ENCODE measurements at regions not wholly inside any gene's neighbourhood (a gene's known extent, or its start where the extent isn't known, plus 50 kb on each side); places are given as distances from the start of the nearest gene placed in this dataset.

DNA sequence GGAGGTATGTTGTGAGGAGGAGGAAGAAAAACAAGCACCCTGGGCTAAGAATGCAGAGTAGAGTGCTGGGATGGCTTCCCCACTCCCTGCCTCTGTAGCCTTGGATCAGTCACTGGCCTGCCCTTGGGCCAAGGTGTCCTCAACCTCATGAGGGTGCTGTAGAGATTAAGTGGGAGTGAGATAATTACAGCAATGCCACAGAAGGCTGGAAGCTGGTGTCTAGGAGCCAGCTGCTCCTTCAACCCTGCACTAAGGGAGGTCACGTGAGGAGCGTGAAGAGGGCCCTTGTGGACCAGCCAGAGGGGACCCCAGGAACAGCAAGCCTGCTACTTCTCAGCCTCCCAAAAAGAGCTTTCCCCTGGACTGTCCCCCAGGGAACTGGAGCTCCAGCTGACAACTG, 95.2 kb downstream of the TTC32 start:
- H3K27ac ChIP-seq (ENCODE audit: low read depth, low read length): no peak overlapping the region
- H3K36me3 Mint-ChIP-seq: no peaks in the 10 kb centered on the region
- no peak overlapping the region for H3K4me3 ChIP-seq (ENCODE audit: low read length)
- H3K36me3 ChIP-seq (ENCODE audit: insufficient read depth, low read length): no peaks in the 10 kb centered on the region
- ChIA-PET CTCF (no interaction called here), POLR2A (no interaction called here)
- H3K4me1 ChIP-seq (ENCODE audit: insufficient read depth, low read length): no peaks in the 10 kb centered on the region
- H3K9me3 ChIP-seq (ENCODE audit: low read length): no peaks in the 10 kb centered on the region
- H3K4me3 Mint-ChIP-seq: no peak overlapping the region
- H3K4me1 Mint-ChIP-seq: no peaks in the 10 kb centered on the region
- H3K27ac Mint-ChIP-seq: no peak overlapping the region
- H3K27me3 Mint-ChIP-seq: peaks cover 7 to 13% of the 10 kb centered on the region in 2 donors
- H3K9me3 Mint-ChIP-seq: no peaks in the 10 kb centered on the region
- DNase-seq: no peak
- H3K27me3 ChIP-seq (ENCODE audit: insufficient read depth, low read length, poor library complexity, severe bottlenecking): no peaks in the 10 kb centered on the region

DNA sequence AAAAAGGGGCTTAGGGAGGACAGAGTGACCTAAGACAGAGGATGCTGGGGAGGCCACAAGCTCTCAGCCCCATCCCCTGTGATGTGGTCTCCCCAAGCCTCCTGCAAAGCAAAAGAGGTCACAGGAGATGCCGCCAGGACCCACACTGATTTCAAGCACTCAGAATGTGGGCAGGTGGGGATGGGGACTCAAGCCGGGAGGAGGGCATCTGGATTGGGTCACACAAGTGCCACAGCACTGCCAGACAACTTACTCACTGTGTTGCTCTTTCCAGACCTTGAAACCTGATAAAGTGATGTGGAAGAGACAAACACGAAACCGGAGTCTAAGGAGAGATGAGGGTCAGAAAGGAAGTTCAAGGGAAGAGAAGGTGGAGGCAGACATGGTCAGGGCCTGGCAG, 95.7 kb downstream of the TTC32 start:
- no peak overlapping the region for H3K27ac ChIP-seq (ENCODE audit: low read depth, low read length)
- Mint-ChIP-seq H3K4me1 (no peaks in the 10 kb centered on the region), H3K9me3 (no peaks in the 10 kb centered on the region), H3K27me3 (peaks cover 7 to 12% of the 10 kb centered on the region in 2 donors), H3K36me3 (no peaks in the 10 kb centered on the region), H3K4me3 (no peak overlapping the region), H3K27ac (no peak overlapping the region)
- no peaks in the 10 kb centered on the region for H3K36me3 ChIP-seq (ENCODE audit: insufficient read depth, low read length)
- H3K4me1 ChIP-seq (ENCODE audit: insufficient read depth, low read length): no peaks in the 10 kb centered on the region
- no peaks in the 10 kb centered on the region for H3K9me3 ChIP-seq (ENCODE audit: low read length)
- no peak overlapping the region for H3K4me3 ChIP-seq (ENCODE audit: low read length)
- ChIA-PET POLR2A (no interaction called here), CTCF (no interaction called here)
- no peak for DNase-seq
- H3K27me3 ChIP-seq (ENCODE audit: insufficient read depth, low read length, poor library complexity, severe bottlenecking): no peaks in the 10 kb centered on the region

DNA sequence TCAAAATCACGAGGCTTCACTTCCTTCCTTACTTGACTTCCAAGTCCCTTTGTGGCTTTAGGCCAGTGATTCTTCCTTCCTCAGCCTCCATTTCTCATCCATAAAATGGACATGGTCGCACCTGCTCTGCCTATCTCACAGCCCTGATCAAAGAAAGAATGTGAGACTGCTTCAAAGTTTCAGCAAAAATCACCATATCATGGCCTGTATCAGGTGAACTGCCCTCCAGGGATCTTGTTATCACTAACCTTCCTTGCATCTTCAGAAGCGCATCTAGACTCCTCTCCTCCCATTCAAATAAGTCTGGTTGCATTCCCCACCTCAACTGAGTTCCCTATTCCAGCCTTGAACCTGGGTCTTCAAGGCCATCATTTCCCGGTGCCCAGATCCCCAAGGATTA, 96.5 kb downstream of the TTC32 start:
- no peak overlapping the region for H3K27ac ChIP-seq (ENCODE audit: low read depth, low read length)
- peaks cover 7 to 10% of the 10 kb centered on the region in 2 donors for H3K27me3 Mint-ChIP-seq
- H3K4me3 Mint-ChIP-seq: no peak overlapping the region
- ChIA-PET CTCF (no interaction called here), POLR2A (no interaction called here)
- H3K4me3 ChIP-seq (ENCODE audit: low read length): no peak overlapping the region
- H3K27ac Mint-ChIP-seq: no peak overlapping the region
- H3K27me3 ChIP-seq (ENCODE audit: insufficient read depth, low read length, poor library complexity, severe bottlenecking): no peaks in the 10 kb centered on the region
- DNase-seq: no peak
- H3K36me3 Mint-ChIP-seq: no peaks in the 10 kb centered on the region
- no peaks in the 10 kb centered on the region for H3K4me1 Mint-ChIP-seq
- no peaks in the 10 kb centered on the region for H3K9me3 Mint-ChIP-seq
- H3K36me3 ChIP-seq (ENCODE audit: insufficient read depth, low read length): no peaks in the 10 kb centered on the region
- H3K4me1 ChIP-seq (ENCODE audit: insufficient read depth, low read length): no peaks in the 10 kb centered on the region
- H3K9me3 ChIP-seq (ENCODE audit: low read length): no peaks in the 10 kb centered on the region

DNA sequence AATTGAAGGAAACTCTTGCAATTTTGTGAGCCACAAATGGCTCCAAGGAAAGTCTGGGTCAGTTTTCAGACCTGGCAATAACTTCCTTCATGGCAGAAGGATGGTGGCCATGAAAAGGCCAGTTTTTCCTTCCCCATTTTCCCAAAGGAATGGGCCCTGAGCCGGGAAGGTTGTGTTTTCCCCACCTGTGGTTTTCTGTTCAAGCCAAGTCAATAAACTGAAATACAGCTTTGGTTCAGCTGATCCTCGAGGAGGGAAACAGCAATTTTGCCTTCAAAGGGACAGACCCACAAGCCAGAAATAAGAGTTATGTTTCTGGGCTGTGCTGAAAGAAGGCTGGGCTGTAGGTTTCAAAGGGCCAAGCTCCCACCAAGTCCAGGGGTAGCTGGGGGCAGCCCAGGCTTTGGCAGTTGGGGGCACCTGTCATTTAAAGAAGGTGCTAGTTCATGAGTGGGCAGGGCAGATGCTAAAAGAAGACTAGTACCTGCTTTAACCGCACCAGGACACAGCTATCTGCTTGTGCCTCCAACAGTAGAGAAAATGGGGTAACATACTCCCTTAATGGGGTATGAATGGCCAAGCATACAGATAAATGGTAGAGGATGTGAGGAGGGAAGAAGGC, 97.0 kb downstream of the TTC32 start:
- DNase-seq: no peak
- Mint-ChIP-seq H3K4me1 (no peaks in the 10 kb centered on the region), H3K27me3 (peaks cover 6 to 10% of the 10 kb centered on the region in 2 donors), H3K9me3 (no peaks in the 10 kb centered on the region), H3K27ac (no peak overlapping the region), H3K36me3 (no peaks in the 10 kb centered on the region), H3K4me3 (no peak overlapping the region)
- Histone ChIP-seq H3K9me3 (ENCODE audit: low read length) (no peaks in the 10 kb centered on the region), H3K27ac (ENCODE audit: low read depth, low read length) (no peak overlapping the region), H3K27me3 (ENCODE audit: insufficient read depth, low read length, poor library complexity, severe bottlenecking) (no peaks in the 10 kb centered on the region), H3K36me3 (ENCODE audit: insufficient read depth, low read length) (no peaks in the 10 kb centered on the region), H3K4me3 (ENCODE audit: low read length) (no peak overlapping the region), H3K4me1 (ENCODE audit: insufficient read depth, low read length) (no peaks in the 10 kb centered on the region)
- ChIA-PET POLR2A (no interaction called here), CTCF (no interaction called here)

DNA sequence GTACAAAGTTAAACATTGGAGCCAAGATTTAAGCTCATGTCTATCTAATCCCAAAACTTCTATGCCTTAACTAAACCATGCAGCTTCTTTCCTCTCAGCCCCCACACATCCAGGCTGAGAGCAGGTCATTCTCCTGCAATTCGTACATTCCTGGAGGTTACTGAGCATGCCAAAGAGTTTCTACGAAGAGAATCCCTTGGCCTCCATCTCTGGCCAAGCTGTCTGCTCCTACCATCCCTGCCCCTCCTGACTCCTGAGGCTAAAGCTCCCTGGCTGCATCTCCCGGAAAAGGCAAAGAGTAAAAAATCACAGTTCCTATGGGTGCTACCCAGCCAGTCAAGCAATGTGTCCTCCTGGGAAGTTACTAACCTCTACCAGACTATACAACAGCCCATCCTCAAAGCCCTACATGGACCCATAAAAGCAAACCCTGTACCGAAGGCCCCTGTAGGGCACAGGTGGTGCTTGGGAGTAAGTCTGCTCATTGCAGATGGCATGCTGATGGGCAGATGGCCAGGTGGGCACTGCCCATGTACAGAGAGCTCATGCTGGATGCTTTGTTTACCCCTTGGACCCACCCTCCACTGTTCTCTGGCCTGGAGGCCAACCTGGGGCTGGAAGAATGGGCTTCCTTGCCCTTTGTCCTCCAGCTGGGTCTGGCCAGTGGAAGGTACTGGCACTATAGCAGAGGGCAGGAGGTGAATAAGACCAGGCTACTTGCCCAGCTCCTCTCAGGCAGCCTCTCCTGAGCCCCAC, 99.5 kb downstream of the TTC32 start:
- no peaks in the 10 kb centered on the region for H3K9me3 Mint-ChIP-seq
- Histone ChIP-seq H3K4me3 (ENCODE audit: low read length) (no peak overlapping the region), H3K4me1 (ENCODE audit: insufficient read depth, low read length) (no peaks in the 10 kb centered on the region), H3K27me3 (ENCODE audit: insufficient read depth, low read length, poor library complexity, severe bottlenecking) (no peaks in the 10 kb centered on the region), H3K9me3 (ENCODE audit: low read length) (no peaks in the 10 kb centered on the region), H3K36me3 (ENCODE audit: insufficient read depth, low read length) (no peaks in the 10 kb centered on the region), H3K27ac (ENCODE audit: low read depth, low read length) (no peak overlapping the region)
- no peak for DNase-seq
- ChIA-PET CTCF (no interaction called here), POLR2A (no interaction called here)
- H3K27me3 Mint-ChIP-seq: peaks cover 5 to 13% of the 10 kb centered on the region in 2 donors
- no peak overlapping the region for H3K27ac Mint-ChIP-seq
- H3K36me3 Mint-ChIP-seq: no peaks in the 10 kb centered on the region
- no peak overlapping the region for H3K4me3 Mint-ChIP-seq
- H3K4me1 Mint-ChIP-seq: no peaks in the 10 kb centered on the region

DNA sequence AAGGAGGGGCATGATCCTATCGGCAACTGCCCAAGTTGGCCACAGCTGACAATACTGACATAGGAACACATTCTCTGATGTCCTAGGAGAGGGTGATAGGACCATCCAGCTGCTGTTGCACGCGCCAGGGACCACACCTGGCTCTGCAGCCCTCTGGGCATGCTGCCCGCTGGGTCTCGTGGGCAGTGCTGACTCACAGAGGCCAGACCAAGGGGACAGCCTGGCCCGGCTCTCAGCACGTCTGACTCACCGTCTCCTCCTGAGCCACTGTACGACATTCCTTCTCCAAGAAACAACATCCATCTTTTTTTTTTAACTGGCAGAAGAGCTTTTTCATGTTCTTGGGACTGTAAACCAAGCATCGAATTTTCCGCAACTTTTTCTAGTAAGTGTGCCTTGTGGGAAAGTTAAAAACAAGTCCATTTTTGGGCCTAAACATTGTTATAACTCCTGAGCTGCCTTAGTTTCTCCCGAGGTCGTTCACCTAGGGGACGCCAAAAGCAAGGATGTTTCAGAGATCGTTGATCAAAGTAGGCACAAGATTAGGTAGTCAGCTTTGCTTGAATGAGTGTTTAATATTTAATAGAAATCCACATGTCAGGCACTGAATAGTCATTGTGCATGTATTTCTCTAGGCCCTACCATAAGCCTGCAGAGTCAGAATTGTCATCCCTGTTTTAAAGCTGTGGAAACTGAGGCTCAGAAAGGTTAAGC, 100.3 kb downstream of the TTC32 start:
- H3K27ac Mint-ChIP-seq: no peak overlapping the region

DNA sequence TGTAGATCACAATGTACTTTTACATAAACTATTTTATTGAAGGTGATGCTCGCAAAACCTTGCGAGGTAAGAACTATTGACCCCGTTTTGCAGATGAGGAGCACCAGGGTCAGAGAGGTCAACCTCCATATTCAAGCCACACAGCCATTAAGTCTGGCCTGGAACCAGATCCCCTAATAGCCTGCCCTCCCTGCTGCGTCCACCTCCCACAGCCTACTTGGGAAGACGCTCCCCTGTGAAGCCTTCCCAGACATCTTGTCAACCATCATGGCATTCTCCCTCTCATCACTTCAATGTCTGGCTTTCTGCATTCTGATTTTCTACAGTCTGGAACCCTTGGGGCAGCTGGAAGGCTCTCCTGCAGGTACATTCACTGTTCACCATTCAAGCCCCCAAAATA, 101.0 kb downstream of the TTC32 start:
- ChIA-PET CTCF (no interaction called here), POLR2A (no interaction called here)
- Histone ChIP-seq H3K4me3 (ENCODE audit: low read length) (no peak overlapping the region), H3K9me3 (ENCODE audit: low read length) (no peaks in the 10 kb centered on the region), H3K4me1 (ENCODE audit: insufficient read depth, low read length) (no peaks in the 10 kb centered on the region), H3K27me3 (ENCODE audit: insufficient read depth, low read length, poor library complexity, severe bottlenecking) (no peaks in the 10 kb centered on the region), H3K27ac (ENCODE audit: low read depth, low read length) (no peak overlapping the region), H3K36me3 (ENCODE audit: insufficient read depth, low read length) (no peaks in the 10 kb centered on the region)
- Mint-ChIP-seq H3K27ac (no peak overlapping the region), H3K36me3 (no peaks in the 10 kb centered on the region), H3K4me3 (no peak overlapping the region), H3K27me3 (peaks cover 4 to 10% of the 10 kb centered on the region in 2 donors), H3K9me3 (no peaks in the 10 kb centered on the region), H3K4me1 (no peaks in the 10 kb centered on the region)
- no peak for DNase-seq

More for the DNA sequence above, 100.3 kb downstream of the TTC32 start:
- Mint-ChIP-seq H3K4me1 (no peaks in the 10 kb centered on the region), H3K36me3 (no peaks in the 10 kb centered on the region), H3K4me3 (no peak overlapping the region), H3K9me3 (no peaks in the 10 kb centered on the region), H3K27me3 (peaks cover 4 to 10% of the 10 kb centered on the region in 2 donors)
- Histone ChIP-seq H3K4me1 (ENCODE audit: insufficient read depth, low read length) (no peaks in the 10 kb centered on the region), H3K27ac (ENCODE audit: low read depth, low read length) (no peak overlapping the region), H3K27me3 (ENCODE audit: insufficient read depth, low read length, poor library complexity, severe bottlenecking) (no peaks in the 10 kb centered on the region), H3K4me3 (ENCODE audit: low read length) (no peak overlapping the region), H3K9me3 (ENCODE audit: low read length) (no peaks in the 10 kb centered on the region), H3K36me3 (ENCODE audit: insufficient read depth, low read length) (no peaks in the 10 kb centered on the region)
- ChIA-PET POLR2A (no interaction called here), CTCF (no interaction called here)
- no peak for DNase-seq

DNA sequence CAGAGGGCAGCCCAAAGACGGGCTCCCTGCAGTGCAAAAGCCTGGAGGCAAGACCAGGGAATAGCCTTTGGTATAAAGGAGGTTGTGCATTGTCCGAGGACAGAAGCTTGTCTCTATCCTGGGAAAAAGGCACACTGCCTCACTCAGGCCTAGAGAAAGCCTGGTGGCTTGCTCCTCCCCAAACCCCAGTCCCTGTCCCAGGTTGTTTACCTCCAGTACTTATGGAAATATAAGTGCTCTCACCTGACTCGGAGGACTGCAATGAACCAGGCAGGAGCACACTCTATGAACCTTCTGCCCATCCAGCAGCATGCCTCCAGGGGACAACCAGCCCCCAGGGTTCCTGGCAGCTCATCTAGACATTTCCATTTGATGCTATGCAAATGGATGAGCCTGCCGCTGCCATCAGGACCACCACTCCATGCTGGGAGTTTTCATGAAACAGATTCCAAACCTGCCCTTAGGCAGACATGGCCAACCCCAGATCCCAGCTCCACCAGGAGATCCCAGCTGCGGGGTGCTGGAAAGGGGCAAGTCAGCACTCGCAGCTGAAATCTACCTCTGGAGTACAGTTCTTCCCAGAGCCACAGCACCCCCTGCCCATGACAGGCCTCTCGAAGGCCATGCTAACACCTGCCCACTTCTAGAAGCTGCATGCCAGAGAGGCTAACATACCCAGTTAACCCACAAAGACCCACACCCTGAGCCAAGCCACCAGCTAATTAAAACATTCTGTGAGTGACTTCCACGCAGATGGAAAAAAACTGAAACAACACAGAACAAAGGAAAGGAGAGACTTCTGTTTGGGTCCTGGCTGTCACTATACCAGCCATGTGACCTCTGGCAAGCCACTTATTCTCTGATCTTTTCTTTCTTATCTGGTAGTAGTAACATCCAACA, 101.7 kb downstream of the TTC32 start:
- Histone ChIP-seq H3K27me3 (ENCODE audit: insufficient read depth, low read length, poor library complexity, severe bottlenecking) (no peaks in the 10 kb centered on the region), H3K27ac (ENCODE audit: low read depth, low read length) (no peak overlapping the region), H3K9me3 (ENCODE audit: low read length) (no peaks in the 10 kb centered on the region), H3K36me3 (ENCODE audit: insufficient read depth, low read length) (no peaks in the 10 kb centered on the region), H3K4me1 (ENCODE audit: insufficient read depth, low read length) (no peaks in the 10 kb centered on the region), H3K4me3 (ENCODE audit: low read length) (no peak overlapping the region)
- H3K36me3 Mint-ChIP-seq: no peaks in the 10 kb centered on the region
- peaks cover 4 to 5% of the 10 kb centered on the region in 2 donors for H3K27me3 Mint-ChIP-seq
- no peak overlapping the region for H3K4me3 Mint-ChIP-seq
- H3K27ac Mint-ChIP-seq: no peak overlapping the region
- no peak for DNase-seq
- POLR2A ChIA-PET: no interaction called here
- CTCF ChIA-PET: no interaction called here
- H3K4me1 Mint-ChIP-seq: no peaks in the 10 kb centered on the region
- H3K9me3 Mint-ChIP-seq: no peaks in the 10 kb centered on the region

Measured in CD8-positive, alpha-beta memory T cell (primary cell).